IPS-18c (cell line): ENCODE measurements at regions not wholly inside any gene's neighbourhood (a gene's known extent, or its start where the extent isn't known, plus 50 kb on each side); places are given as distances from the start of the nearest gene placed in this dataset.
"Not testable (repeated sequence)": the region's sequence is repeated elsewhere in the genome, so short reads cannot be mapped to it uniquely, and the experiment has no call there.

Experiments
- H3K4me3 ChIP-seq: 2 replicates; pipeline ENCODE4 v1.7.0; 2013; ENCODE audit warnings: low read depth, mild to moderate bottlenecking, low read length, moderate library complexity; ENCODE audit not compliant: insufficient read depth
- H3K9me3 ChIP-seq: one replicate; pipeline ENCODE4 v1.6.1; 2013; ENCODE audit warnings: mild to moderate bottlenecking, low read length, moderate library complexity; ENCODE audit not compliant: control insufficient read depth, insufficient read depth

DNA sequence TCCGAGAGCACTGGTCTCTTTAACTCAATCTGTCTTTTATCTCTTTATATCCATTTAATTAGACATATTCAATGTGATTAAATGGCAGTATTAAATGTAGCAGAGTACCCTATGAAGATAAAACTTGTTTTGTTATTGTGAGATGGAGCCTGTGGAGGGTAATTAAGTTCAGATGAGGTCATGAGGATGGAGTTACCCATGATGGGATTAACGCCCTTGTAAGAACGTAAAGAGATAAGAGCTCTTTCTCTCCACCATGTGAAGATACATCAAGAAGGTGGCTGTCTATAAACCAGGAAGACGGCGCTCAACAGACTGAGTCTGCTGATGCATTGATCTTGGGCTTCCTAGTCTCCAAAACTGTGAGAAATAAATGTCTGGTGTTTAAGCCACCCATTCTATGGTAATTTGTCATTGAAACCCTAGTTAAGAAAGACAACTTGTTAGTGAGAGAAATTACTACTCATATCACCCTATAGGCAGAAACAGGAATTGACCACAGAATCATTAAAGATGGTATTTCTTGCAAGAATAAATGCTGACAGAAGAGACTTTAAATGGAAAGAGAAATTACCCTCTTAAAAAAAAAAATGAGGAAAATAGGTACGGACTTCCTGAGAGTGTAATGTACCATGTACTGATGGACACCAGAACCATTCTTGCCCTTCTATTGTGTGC lies 738.7 kb upstream of the CHAC2 start:
- no peak overlapping the region for H3K4me3 ChIP-seq
- H3K9me3 ChIP-seq, result no peaks in the 10 kb centered on the region

DNA sequence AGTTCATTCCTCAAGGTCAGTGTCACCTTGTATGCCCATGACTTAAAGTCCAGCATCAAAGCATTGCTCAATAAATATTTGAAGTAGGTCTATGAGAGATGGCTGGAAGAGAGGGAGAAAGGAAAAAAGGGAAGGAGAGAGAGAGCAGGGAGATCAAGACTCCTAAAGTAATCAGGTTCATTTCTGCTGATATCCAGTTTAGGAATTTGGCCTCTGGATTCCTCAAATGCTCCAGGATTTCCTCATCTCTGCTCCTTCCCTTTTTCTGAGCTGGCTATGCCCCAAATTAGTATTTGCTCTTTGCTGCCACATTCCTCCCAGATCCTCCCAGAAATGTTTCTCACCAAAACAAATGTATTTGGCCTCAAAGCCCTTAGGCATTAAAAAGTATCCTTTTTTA lies 739.4 kb upstream of the CHAC2 start:
- Histone ChIP-seq H3K4me3 (no peak overlapping the region), H3K9me3 (no peaks in the 10 kb centered on the region)

DNA sequence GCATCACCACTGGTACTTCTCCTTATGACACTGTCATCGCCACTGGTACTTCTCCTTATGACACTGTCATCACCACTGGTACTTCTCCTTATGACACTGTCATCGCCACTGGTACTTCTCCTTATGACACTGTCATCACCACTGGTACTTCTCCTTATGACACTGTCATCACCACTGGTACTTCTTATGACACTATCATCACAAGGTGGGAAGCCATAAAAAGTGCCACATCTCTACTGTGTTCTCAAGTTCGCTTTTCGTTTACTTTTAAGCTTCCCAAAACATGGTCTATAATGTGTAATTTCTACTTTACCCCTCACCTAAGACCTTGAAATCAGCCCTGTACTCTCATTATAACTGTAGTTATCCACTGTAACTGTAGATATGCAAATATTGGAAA lies 745.4 kb upstream of the CHAC2 start:
- not testable (repeated sequence) for H3K4me3 ChIP-seq, H3K9me3 ChIP-seq

GRCh38 chr2:53021828-53022227 lies 745.8 kb upstream of the CHAC2 start:
- H3K4me3 ChIP-seq, result no peak overlapping the region
- H3K9me3 ChIP-seq, result no peaks in the 10 kb centered on the region

GRCh38 chr2:53021292-53021691 lies 746.3 kb upstream of the CHAC2 start:
- no peak overlapping the region for H3K4me3 ChIP-seq
- H3K9me3 ChIP-seq, result no peaks in the 10 kb centered on the region

- no peaks in the 10 kb centered on the region for H3K9me3 ChIP-seq
- H3K4me3 ChIP-seq, result no peak overlapping the region
These were observed 748.7 kb upstream of the CHAC2 start for GRCh38 chr2:53018825-53019425.

DNA sequence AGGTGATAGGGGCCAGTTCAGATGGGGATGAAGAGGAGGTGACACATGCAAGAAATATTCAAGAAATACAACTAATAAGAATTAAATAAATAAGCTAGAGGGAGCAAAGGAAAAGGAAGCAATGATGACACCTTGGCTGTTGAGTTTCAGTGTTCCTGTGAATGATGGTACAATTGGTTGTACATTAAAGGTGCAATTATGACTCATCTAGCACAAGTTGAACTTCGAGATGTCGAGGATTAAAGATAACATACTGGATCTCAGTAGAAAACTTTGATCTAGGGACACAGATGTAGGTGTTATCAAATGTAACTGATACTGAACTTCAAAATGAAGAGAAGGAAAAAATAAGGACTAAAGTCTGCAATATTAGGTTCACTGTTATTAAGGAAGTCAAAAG lies 760.6 kb upstream of the CHAC2 start:
- Histone ChIP-seq H3K9me3 (no peaks in the 10 kb centered on the region), H3K4me3 (no peak overlapping the region)

DNA sequence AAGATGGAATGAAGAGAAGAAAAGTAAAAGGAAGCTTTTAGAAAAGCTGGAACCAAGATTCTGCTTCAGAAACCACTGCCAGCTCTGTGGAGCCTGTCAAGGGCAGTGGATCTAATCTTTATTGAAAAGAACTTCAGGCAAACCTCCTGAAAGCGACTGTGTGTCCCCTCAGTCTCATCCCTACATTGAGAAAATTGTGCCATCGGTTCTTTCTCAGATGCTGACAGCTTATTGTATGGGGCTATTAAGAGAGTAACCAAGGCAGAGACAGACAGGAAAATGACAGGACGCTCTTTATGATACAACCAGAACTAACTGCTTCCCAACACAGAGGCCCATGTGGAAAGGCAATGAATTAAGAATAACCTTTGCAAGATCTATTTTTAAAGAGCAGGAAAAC lies 763.2 kb upstream of the CHAC2 start:
- Histone ChIP-seq H3K4me3 (no peak overlapping the region), H3K9me3 (no peaks in the 10 kb centered on the region)

GRCh38 chr2:52995424-52995823 lies 772.2 kb upstream of the CHAC2 start:
- H3K9me3 ChIP-seq, result no peaks in the 10 kb centered on the region
- H3K4me3 ChIP-seq, result no peak overlapping the region

- H3K4me3 ChIP-seq, result no peak overlapping the region
- H3K9me3 ChIP-seq, result no peaks in the 10 kb centered on the region
These were observed 791.3 kb upstream of the CHAC2 start for GRCh38 chr2:52976143-52976949.

DNA sequence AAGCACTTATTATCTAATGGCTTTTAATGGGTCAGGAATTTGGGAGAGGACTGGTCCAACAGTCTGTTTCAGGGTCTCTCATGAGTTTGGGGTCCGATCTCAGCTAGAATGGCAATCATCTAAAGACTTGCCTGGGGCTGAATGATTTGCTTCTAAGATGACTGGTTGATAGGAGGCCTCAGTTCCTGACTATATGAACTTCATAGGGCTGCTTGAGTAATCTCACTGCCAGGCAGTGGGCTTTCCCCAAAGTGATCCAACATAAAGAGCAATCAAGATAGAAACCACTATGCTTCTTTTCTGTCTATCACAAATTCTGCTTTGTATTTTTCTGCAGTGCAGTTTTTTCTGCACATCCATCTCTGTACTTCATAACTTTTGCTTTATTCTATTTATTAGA lies 793.5 kb upstream of the CHAC2 start:
- Histone ChIP-seq H3K4me3 (no peak overlapping the region), H3K9me3 (no peaks in the 10 kb centered on the region)

DNA sequence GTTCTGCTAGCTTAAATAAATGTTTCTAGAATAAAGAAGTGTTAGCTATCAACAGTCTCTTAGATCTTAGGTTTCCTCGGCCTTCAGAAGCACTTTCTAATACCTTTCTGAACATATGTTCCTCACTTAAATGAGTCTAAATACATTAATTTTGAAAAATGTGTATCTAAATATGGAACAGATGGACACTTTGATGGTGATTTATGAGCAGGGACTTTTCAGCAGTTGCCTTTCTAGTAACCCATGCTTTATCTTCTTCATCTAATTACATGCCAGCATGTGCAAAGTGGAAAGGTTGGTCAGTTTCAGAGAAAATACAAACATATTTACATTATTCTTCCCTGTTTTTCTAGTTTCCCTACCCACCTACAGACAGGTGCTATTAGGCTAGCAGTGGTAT lies 797.0 kb upstream of the CHAC2 start:
- Histone ChIP-seq H3K9me3 (no peaks in the 10 kb centered on the region), H3K4me3 (no peak overlapping the region)

GRCh38 chr2:52968043-52968442 lies 799.6 kb upstream of the CHAC2 start:
- Histone ChIP-seq H3K4me3 (no peak overlapping the region), H3K9me3 (no peaks in the 10 kb centered on the region)

DNA sequence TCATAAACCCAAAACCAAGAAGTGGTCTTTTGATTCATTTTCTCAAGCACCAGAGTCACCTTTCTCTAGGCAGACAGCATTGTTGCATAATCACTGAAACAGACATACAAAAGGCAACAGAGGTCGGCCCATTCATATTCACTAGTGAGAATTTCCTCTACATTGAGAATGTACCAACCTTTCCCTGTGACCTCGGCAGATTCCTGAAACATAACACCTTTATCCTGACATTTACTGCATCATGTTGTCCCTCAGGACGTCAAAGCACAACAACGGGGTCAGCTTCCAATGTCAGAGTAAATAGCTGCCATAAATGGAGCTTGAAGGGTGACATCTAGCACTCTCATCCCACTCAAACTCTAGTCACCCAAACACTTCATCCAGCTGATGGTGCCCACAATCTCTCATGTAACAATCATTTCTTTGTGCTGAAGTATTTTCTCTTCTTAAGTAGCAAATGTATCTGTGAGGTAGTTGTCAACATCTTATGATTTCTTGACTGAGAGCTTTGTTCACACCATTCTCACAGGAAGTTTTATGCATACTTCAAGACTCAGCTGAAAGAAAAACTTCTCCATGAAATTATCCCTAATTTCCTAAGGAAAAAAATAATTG lies 802.6 kb upstream of the CHAC2 start:
- H3K9me3 ChIP-seq, result no peaks in the 10 kb centered on the region
- H3K4me3 ChIP-seq, result no peak overlapping the region

- H3K9me3 ChIP-seq, result no peaks in the 10 kb centered on the region
These were observed 806.2 kb upstream of the CHAC2 start for GRCh38 chr2:52961403-52961802.

GRCh38 chr2:52960881-52961280 lies 806.7 kb upstream of the CHAC2 start:
- Histone ChIP-seq H3K4me3 (no peak overlapping the region), H3K9me3 (no peaks in the 10 kb centered on the region)

More at GRCh38 chr2:52961403-52961802, 806.2 kb upstream of the CHAC2 start:
- H3K4me3 ChIP-seq, result no peak overlapping the region

DNA sequence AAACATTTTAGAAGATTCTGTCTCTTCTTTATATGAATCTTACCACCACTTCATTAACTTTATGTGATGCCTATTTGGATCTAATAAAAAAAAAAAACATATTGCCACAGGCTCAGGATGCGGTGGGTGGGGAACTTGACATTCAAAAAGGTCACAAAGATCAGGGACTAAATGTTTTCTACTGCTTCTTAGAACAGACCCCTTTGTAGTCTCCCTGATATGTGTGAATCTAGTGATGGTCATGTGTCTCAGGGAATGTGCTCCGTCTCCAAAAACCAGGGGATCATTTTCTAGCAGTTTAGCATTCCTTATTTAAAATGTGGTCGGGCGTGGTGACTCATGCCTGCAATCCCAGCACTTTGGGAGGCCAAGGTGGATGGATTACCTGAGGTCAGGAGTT lies 807.8 kb upstream of the CHAC2 start:
- Histone ChIP-seq H3K9me3 (no peaks in the 10 kb centered on the region), H3K4me3 (no peak overlapping the region)

GRCh38 chr2:52956766-52957165 lies 810.8 kb upstream of the CHAC2 start:
- no peak overlapping the region for H3K4me3 ChIP-seq
- H3K9me3 ChIP-seq, result no peaks in the 10 kb centered on the region
